Activated naive CD4-positive, alpha-beta T cell treated with anti-CD3 and anti-CD28 coated beads for 36 hours (primary cell): ENCODE measurements at regions not wholly inside any gene's neighbourhood (a gene's known extent, or its start where the extent isn't known, plus 50 kb on each side); places are given as distances from the start of the nearest gene placed in this dataset.
"Not testable (repeated sequence)": the region's sequence is repeated elsewhere in the genome, so short reads cannot be mapped to it uniquely, and the experiment has no call there.

Experiments
- CTCF ChIA-PET: fragments of 350-600 bp; sonication (Branson Sonifier 250); formaldehyde crosslinking; loops from one replicate; lab custom pipeline; 2021; ENCODE audit warnings: antibody characterized with exemption; lab: Charles Lee
- DNase-seq: peaks from one replicate; pipeline ENCODE4 v3.0.0-alpha.2; 2020
- H3K27ac Mint-ChIP-seq: one replicate; pipeline ENCODE4 v1.8.0; 2021; ENCODE audit warnings: mild to moderate bottlenecking, mixed read lengths
- H3K27me3 Mint-ChIP-seq: one replicate; pipeline ENCODE4 v1.8.0; 2021; ENCODE audit warnings: low read depth, mixed read lengths
- H3K36me3 Mint-ChIP-seq: one replicate; pipeline ENCODE4 v1.8.0; 2021; ENCODE audit warnings: low read depth, mixed read lengths
- H3K4me1 Mint-ChIP-seq: one replicate; pipeline ENCODE4 v1.8.0; 2021; ENCODE audit warnings: low read depth, mixed read lengths
- H3K4me3 Mint-ChIP-seq: one replicate; pipeline ENCODE4 v1.8.0; 2021; ENCODE audit warnings: mild to moderate bottlenecking, moderate library complexity, mixed read lengths
- H3K9me3 Mint-ChIP-seq: one replicate; pipeline ENCODE4 v1.8.0; 2021; ENCODE audit warnings: mixed read lengths
- intact Hi-C: fragments of 100-400 bp; cut with micrococcal nuclease; formaldehyde crosslinking; loops from one replicate; pipeline ENCODE4 v1.15.1; 2023

DNA sequence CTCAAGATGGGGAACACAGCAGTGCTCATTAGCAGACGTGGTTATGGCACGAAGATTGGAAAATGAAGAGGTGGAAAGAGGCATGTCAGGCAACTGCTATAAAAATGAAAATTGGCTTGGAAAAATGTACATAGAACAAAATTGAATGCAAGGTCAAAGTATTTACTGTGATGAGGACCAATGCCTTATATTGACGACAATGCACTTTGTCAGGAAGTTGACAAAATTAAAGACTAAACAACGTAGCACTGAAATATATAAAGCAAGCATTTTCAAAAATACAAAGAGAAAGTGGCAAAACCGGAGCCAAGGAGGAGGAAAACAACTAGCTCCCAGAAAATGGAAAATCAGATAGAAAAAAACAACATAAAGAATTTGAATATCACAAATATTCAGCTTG lies 113.7 kb upstream of the SGCG start:
- CTCF ChIA-PET: no interaction called here
- H3K27ac Mint-ChIP-seq: no peak overlapping the region

DNA sequence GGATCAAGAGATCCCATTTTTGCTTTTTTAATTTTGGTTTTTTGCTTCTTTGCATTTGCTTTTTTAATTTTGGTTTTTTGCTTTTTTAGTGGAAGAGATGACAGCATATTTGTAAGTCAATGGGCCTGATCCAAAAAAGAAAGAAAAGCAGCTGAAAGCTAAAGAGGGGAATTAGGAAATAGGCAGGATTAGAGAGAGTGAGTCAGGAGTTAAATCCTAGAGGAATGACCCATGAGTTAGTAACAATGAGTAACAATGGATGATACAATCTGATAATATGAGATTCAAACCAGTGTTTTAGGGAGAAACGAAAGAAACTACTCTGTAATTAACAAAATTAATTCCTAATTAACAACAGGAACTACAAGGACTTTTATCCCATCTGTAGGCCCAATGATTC lies 111.2 kb upstream of the SGCG start:
- CTCF ChIA-PET: interaction anchor here (0.7 kb wide), 1 partner anchor 251 kb away, joined by 4 read pairs; no protein-coding TSS in a partner anchor
- peaks cover 6% of the 10 kb centered on the region for H3K27me3 Mint-ChIP-seq
- no peaks in the 10 kb centered on the region for H3K9me3 Mint-ChIP-seq
- H3K4me1 Mint-ChIP-seq: no peaks in the 10 kb centered on the region
- H3K4me3 Mint-ChIP-seq: no peak overlapping the region
- no peak overlapping the region for H3K27ac Mint-ChIP-seq
- H3K36me3 Mint-ChIP-seq: no peaks in the 10 kb centered on the region
- no peak for DNase-seq
- intact Hi-C loops: no loop called here

More for the DNA sequence above, 113.7 kb upstream of the SGCG start:
- Mint-ChIP-seq H3K4me3 (no peak overlapping the region), H3K27me3 (peaks cover 2% of the 10 kb centered on the region), H3K9me3 (no peaks in the 10 kb centered on the region), H3K4me1 (no peaks in the 10 kb centered on the region), H3K36me3 (no peaks in the 10 kb centered on the region)
- no peak for DNase-seq
- intact Hi-C loops: no loop called here

GRCh38 chr13:23074075-23074828 lies 106.5 kb upstream of the SGCG start:
- CTCF ChIA-PET: no interaction called here
- Mint-ChIP-seq H3K4me1 (no peaks in the 10 kb centered on the region), H3K27me3 (peaks cover 6% of the 10 kb centered on the region)

GRCh38 chr13:23081220-23081619 lies 99.6 kb upstream of the SGCG start:
- Mint-ChIP-seq H3K27me3 (peaks cover 2% of the 10 kb centered on the region), H3K27ac (no peak overlapping the region)
- CTCF ChIA-PET: interaction anchor here (0.6 kb wide), 1 partner anchor 16 kb away, joined by 3 read pairs; no protein-coding TSS in a partner anchor

More at GRCh38 chr13:23074075-23074828, 106.5 kb upstream of the SGCG start:
- H3K9me3 Mint-ChIP-seq: no peaks in the 10 kb centered on the region
- intact Hi-C loops: loop anchor here (2.0 kb wide), 1 partner anchor 29 kb away; no protein-coding TSS in a partner anchor
- no peaks in the 10 kb centered on the region for H3K36me3 Mint-ChIP-seq
- no peak overlapping the region for H3K27ac Mint-ChIP-seq
- DNase-seq: no peak
- H3K4me3 Mint-ChIP-seq: no peak overlapping the region

DNA sequence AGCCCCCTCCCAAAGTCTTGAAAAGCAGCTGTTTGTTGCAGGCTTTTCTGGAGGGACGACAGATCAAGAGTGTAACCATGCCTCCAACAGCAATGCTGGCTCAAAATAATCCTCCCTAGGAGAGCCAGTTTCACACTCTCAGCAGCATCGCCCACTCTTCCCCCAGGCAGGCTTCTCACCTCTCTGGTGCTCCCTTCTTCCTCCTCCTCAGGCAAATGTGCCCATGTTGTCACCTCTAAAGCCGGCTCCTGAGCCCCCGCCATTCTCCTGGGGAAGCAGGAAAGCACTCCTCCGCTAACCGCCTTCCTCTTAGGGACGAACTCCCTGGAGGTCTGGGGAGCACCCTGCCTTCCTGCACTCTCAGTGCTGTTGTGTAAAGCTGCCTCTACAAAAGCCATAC lies 98.9 kb upstream of the SGCG start:
- intact Hi-C loops: no loop called here
- no peaks in the 10 kb centered on the region for H3K4me1 Mint-ChIP-seq
- no peak overlapping the region for H3K4me3 Mint-ChIP-seq
- H3K27me3 Mint-ChIP-seq: peaks cover 2% of the 10 kb centered on the region
- no peaks in the 10 kb centered on the region for H3K36me3 Mint-ChIP-seq
- CTCF ChIA-PET: no interaction called here
- H3K27ac Mint-ChIP-seq: no peak overlapping the region
- H3K9me3 Mint-ChIP-seq: no peaks in the 10 kb centered on the region
- no peak for DNase-seq

More at GRCh38 chr13:23081220-23081619, 99.6 kb upstream of the SGCG start:
- Mint-ChIP-seq H3K4me3 (no peak overlapping the region), H3K4me1 (no peaks in the 10 kb centered on the region), H3K36me3 (no peaks in the 10 kb centered on the region), H3K9me3 (no peaks in the 10 kb centered on the region)
- DNase-seq: no peak
- intact Hi-C loops: no loop called here

GRCh38 chr13:23086968-23087623 lies 93.7 kb upstream of the SGCG start:
- Mint-ChIP-seq H3K27me3 (peaks cover 8% of the 10 kb centered on the region), H3K36me3 (no peaks in the 10 kb centered on the region), H3K9me3 (peaks cover 2% of the 10 kb centered on the region), H3K27ac (no peak overlapping the region), H3K4me3 (no peak overlapping the region), H3K4me1 (no peaks in the 10 kb centered on the region)
- CTCF ChIA-PET: interaction anchor here (0.8 to 1.9 kb wide), 4 partner anchors 14 to 67 kb away, joined by 3 to 6 read pairs (median 3); no protein-coding TSS in a partner anchor
- intact Hi-C loops: no loop called here
- DNase-seq: no peak

DNA sequence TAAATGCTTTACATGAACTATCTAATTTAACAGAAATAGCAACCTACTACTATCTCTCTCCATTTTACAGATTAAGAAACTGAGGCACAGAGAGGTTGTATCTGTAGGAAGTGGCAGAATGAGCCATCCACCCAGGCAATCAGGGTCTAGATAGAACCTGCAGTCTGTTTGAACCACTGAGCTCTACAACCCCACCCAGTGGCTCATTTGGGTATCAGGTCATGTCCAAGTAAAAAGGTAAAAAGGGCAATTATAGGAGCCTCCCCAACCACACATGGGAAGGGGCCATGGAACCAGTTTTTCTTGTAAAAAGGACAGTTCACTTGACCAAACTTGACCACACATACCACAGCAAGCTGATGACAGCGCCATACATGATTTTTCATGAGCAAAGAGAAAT lies 92.9 kb upstream of the SGCG start:
- intact Hi-C loops: no loop called here
- CTCF ChIA-PET: interaction anchor here (1.7 to 1.9 kb wide), 2 partner anchors 25 to 68 kb away, joined by 3 to 6 read pairs; no protein-coding TSS in a partner anchor
- peaks cover 8% of the 10 kb centered on the region for H3K27me3 Mint-ChIP-seq
- peak; percentile 28 for DNase-seq
- H3K36me3 Mint-ChIP-seq: no peaks in the 10 kb centered on the region
- no peaks in the 10 kb centered on the region for H3K4me1 Mint-ChIP-seq
- H3K4me3 Mint-ChIP-seq: no peak overlapping the region
- H3K27ac Mint-ChIP-seq: no peak overlapping the region
- peaks cover 2% of the 10 kb centered on the region for H3K9me3 Mint-ChIP-seq

DNA sequence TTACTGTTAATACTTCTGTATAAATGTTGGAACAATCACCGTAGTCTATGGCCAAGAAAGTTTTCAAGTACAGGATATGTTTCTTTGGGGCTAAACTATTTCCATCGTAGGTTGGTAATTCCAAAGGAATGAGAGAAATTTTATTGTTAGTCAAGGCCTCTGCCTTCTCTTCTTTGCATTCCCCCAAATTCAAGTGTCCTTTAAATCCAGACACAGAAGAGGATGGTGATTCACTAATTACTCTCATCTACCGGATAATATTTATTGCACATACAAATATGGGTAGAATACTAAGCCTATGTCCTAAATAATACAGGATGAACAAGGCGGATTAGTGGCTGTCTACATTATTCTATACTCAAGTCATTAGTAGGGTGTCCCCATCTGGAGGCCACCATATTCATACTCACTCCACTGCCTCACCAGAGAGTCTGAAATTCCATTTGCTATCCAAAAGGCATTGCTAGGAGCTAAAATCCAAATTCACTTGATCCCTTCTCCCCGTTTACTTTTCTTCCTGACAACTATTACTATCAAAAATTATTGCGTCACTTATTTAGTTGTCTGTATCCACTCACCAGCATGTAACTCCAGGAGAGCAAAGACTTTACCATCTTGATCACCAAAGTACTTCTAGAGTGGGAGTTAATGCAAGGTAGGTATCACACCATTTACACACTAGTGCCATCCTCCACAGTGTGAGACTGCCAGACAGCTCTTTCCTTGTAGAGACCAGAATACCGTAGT lies 82.4 kb upstream of the SGCG start:
- H3K36me3 Mint-ChIP-seq: no peaks in the 10 kb centered on the region
- CTCF ChIA-PET: no interaction called here
- no peak overlapping the region for H3K27ac Mint-ChIP-seq
- H3K4me1 Mint-ChIP-seq: no peaks in the 10 kb centered on the region
- peaks cover 5% of the 10 kb centered on the region for H3K27me3 Mint-ChIP-seq
- no peak for DNase-seq
- intact Hi-C loops: no loop called here
- no peak overlapping the region for H3K4me3 Mint-ChIP-seq
- peaks cover 1% of the 10 kb centered on the region for H3K9me3 Mint-ChIP-seq

- Mint-ChIP-seq H3K9me3 (peaks cover 1% of the 10 kb centered on the region), H3K4me3 (no peak overlapping the region), H3K27me3 (peaks cover 12% of the 10 kb centered on the region), H3K36me3 (no peaks in the 10 kb centered on the region), H3K4me1 (no peaks in the 10 kb centered on the region), H3K27ac (no peak overlapping the region)
- no peak for DNase-seq
- intact Hi-C loops: no loop called here
- CTCF ChIA-PET: no interaction called here
These were observed 75.7 kb upstream of the SGCG start for GRCh38 chr13:23105051-23105450.

DNA sequence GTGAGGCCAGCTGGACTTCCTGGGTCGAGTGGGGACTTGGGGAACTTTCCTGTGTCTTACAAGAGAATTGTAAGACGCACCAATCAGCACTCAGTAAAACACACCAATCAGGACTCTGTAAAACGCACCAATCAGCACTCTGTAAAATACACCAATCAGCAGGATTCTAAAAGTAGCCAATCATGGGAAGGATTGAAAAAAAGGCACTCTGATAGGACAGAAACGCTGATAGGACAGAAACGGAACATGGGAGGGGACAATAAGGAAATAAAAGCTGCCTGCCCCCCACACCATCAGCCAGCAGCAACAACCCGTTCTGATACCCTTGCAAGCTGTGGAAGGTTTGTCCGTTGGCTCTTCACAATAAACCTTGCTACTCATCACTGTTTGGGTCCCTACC lies 73.1 kb upstream of the SGCG start:
- Mint-ChIP-seq H3K36me3 (no peaks in the 10 kb centered on the region), H3K27me3 (peaks cover 12% of the 10 kb centered on the region), H3K27ac (no peak overlapping the region), H3K4me1 (no peaks in the 10 kb centered on the region), H3K9me3 (no peaks in the 10 kb centered on the region), H3K4me3 (no peak overlapping the region)
- CTCF ChIA-PET: no interaction called here
- intact Hi-C loops: no loop called here
- no peak for DNase-seq

- intact Hi-C loops: no loop called here
- H3K4me3 Mint-ChIP-seq: no peak overlapping the region
- H3K27ac Mint-ChIP-seq: no peak overlapping the region
- no peak for DNase-seq
- H3K36me3 Mint-ChIP-seq: no peaks in the 10 kb centered on the region
- peaks cover 2% of the 10 kb centered on the region for H3K27me3 Mint-ChIP-seq
- CTCF ChIA-PET: no interaction called here
- H3K4me1 Mint-ChIP-seq: no peaks in the 10 kb centered on the region
- peaks cover 2% of the 10 kb centered on the region for H3K9me3 Mint-ChIP-seq
These were observed 61.6 kb upstream of the SGCG start for GRCh38 chr13:23119131-23119530.

GRCh38 chr13:23127540-23127939 lies 53.2 kb upstream of the SGCG start:
- DNase-seq, CTCF ChIA-PET, H3K9me3 Mint-ChIP-seq, intact Hi-C loops, H3K4me3 Mint-ChIP-seq, H3K27ac Mint-ChIP-seq, H3K27me3 Mint-ChIP-seq, H3K4me1 Mint-ChIP-seq, H3K36me3 Mint-ChIP-seq: not testable (repeated sequence)
